ENCODE measurements at regions not wholly inside any gene's neighbourhood (a gene's known extent, or its start where the extent isn't known, plus 50 kb on each side); places are given as distances from the start of the nearest gene placed in this dataset.
A peak's percentile ranks its signal among the peaks of the same experiment; 100 is the strongest.

GRCh38 chr10:128451879-128452278, 325.7 kb upstream of the MKI67 start:
- H2AFZ ChIP-seq (replicated peaks): no peak overlapping the region
- no peaks in the 10 kb centered on the region for H3K9me3 ChIP-seq (ENCODE audit: low read depth)
- H3K4me2 ChIP-seq: no peak overlapping the region
- no peak overlapping the region for H3K4me3 ChIP-seq
- TF ChIP-seq EZH2 (IDR thresholded peaks at IDR 0.05) (no peak), EZH2phosphoT487 (IDR thresholded peaks at IDR 0.05) (no peak)
- TF ChIP-seq, protein P1, sequence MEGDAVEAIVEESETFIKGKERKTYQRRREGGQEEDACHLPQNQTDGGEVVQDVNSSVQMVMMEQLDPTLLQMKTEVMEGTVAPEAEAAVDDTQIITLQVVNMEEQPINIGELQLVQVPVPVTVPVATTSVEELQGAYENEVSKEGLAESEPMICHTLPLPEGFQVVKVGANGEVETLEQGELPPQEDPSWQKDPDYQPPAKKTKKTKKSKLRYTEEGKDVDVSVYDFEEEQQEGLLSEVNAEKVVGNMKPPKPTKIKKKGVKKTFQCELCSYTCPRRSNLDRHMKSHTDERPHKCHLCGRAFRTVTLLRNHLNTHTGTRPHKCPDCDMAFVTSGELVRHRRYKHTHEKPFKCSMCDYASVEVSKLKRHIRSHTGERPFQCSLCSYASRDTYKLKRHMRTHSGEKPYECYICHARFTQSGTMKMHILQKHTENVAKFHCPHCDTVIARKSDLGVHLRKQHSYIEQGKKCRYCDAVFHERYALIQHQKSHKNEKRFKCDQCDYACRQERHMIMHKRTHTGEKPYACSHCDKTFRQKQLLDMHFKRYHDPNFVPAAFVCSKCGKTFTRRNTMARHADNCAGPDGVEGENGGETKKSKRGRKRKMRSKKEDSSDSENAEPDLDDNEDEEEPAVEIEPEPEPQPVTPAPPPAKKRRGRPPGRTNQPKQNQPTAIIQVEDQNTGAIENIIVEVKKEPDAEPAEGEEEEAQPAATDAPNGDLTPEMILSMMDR (IDR thresholded peaks at IDR 0.05): no peak
- Mint-ChIP-seq H3K4me1 (no peaks in the 10 kb centered on the region), H3K36me3 (no peaks in the 10 kb centered on the region), H3K27ac (no peak overlapping the region), H3K9me3 (peaks cover 3% of the 10 kb centered on the region), H3K4me3 (no peak overlapping the region), H3K27me3 (ENCODE audit: insufficient read depth, low read depth) (peaks cover 10% of the 10 kb centered on the region)
- H3K36me3 ChIP-seq: no peaks in the 10 kb centered on the region
- H3K27me3 ChIP-seq: no peaks in the 10 kb centered on the region
- H3K4me1 ChIP-seq: no peaks in the 10 kb centered on the region
- H3K27ac ChIP-seq: no peak overlapping the region
- H3K79me2 ChIP-seq (ENCODE audit: low read depth): no peaks in the 10 kb centered on the region
- no peaks in the 10 kb centered on the region for H4K20me1 ChIP-seq (ENCODE audit: low read depth)
- no peak for DNase-seq (ENCODE audit: low spot score)
- no peak overlapping the region for H3K9ac ChIP-seq
- H3F3A ChIP-seq (ENCODE audit: low read depth): no peaks in the 10 kb centered on the region

DNA sequence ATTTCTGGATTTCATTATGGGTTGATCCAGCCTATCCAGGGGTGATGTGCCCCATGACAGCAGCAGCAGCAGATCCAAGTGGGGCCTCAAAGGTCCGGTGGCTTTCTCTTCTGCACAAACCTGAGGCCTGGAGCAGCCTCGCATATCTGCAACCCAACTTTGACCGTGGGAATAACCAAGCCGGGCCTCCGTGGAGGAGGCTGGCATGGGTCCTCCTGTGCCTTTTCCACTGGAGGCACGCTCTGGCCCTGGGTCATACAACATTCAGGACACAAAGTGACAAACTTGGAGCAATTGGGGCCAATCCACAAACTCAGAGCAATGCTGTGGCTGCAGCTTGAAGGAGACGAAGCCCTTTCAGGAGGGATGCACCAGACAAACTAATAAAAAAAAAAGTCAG, 330.0 kb upstream of the MKI67 start:
- H3K9me3 Mint-ChIP-seq: no peaks in the 10 kb centered on the region
- no peak overlapping the region for H3K4me3 Mint-ChIP-seq
- H3K36me3 ChIP-seq: no peaks in the 10 kb centered on the region
- TF ChIP-seq EZH2phosphoT487 (IDR thresholded peaks at IDR 0.05) (no peak), EZH2 (IDR thresholded peaks at IDR 0.05) (no peak)
- H3K27me3 Mint-ChIP-seq (ENCODE audit: insufficient read depth, low read depth): no peaks in the 10 kb centered on the region
- no peaks in the 10 kb centered on the region for H3F3A ChIP-seq (ENCODE audit: low read depth)
- no peaks in the 10 kb centered on the region for H3K27me3 ChIP-seq
- H4K20me1 ChIP-seq (ENCODE audit: low read depth): no peaks in the 10 kb centered on the region
- H3K79me2 ChIP-seq (ENCODE audit: low read depth): no peaks in the 10 kb centered on the region
- no peak overlapping the region for H3K27ac ChIP-seq
- H3K4me1 ChIP-seq: no peaks in the 10 kb centered on the region
- no peak overlapping the region for H3K4me3 ChIP-seq
- no peak overlapping the region for H2AFZ ChIP-seq (replicated peaks)
- no peak for DNase-seq (ENCODE audit: low spot score)
- H3K4me2 ChIP-seq: no peak overlapping the region
- H3K27ac Mint-ChIP-seq: no peak overlapping the region
- H3K36me3 Mint-ChIP-seq: no peaks in the 10 kb centered on the region
- H3K9ac ChIP-seq: no peak overlapping the region
- H3K4me1 Mint-ChIP-seq: peaks cover 13% of the 10 kb centered on the region
- H3K9me3 ChIP-seq (ENCODE audit: low read depth): no peaks in the 10 kb centered on the region

DNA sequence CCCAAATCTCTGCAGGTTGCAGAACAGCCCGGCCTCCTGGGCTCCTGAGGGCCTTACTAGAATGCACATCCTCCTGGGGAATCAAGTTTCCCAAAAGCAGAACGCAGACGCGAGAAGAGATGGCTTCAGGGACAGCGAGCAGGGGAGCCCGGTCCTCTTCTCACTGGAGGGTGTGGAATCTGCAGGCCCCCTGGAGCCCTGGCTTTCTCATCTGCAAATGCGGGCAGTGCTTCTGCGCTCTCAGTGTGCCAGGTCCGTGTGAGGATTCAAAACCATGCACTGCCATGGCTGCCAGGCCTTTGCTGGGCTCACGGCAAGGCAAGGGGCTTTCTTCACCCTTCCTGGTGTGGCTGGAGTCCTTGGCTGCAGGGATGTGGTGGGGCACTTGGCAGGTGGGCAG, 330.9 kb upstream of the MKI67 start:
- H3K27me3 ChIP-seq: no peaks in the 10 kb centered on the region
- no peak for DNase-seq (ENCODE audit: low spot score)
- no peak overlapping the region for H3K4me3 Mint-ChIP-seq
- no peaks in the 10 kb centered on the region for H3K79me2 ChIP-seq (ENCODE audit: low read depth)
- no peak overlapping the region for H3K4me2 ChIP-seq
- H3K27me3 Mint-ChIP-seq (ENCODE audit: insufficient read depth, low read depth): no peaks in the 10 kb centered on the region
- peaks cover 19% of the 10 kb centered on the region for H3K4me1 Mint-ChIP-seq
- TF ChIP-seq EZH2 (IDR thresholded peaks at IDR 0.05): no peak
- no peak for TF ChIP-seq EZH2phosphoT487 (IDR thresholded peaks at IDR 0.05)
- TF ChIP-seq, protein P1 (IDR thresholded peaks at IDR 0.05): no peak
- H3K4me1 ChIP-seq: no peaks in the 10 kb centered on the region
- H3K27ac ChIP-seq: no peak overlapping the region
- no peak overlapping the region for H2AFZ ChIP-seq (replicated peaks)
- no peaks in the 10 kb centered on the region for H4K20me1 ChIP-seq (ENCODE audit: low read depth)
- no peaks in the 10 kb centered on the region for H3K36me3 ChIP-seq
- H3F3A ChIP-seq (ENCODE audit: low read depth): no peaks in the 10 kb centered on the region
- no peaks in the 10 kb centered on the region for H3K9me3 ChIP-seq (ENCODE audit: low read depth)
- H3K27ac Mint-ChIP-seq: no peak overlapping the region
- H3K9ac ChIP-seq: no peak overlapping the region
- H3K36me3 Mint-ChIP-seq: no peaks in the 10 kb centered on the region
- no peaks in the 10 kb centered on the region for H3K9me3 Mint-ChIP-seq
- H3K4me3 ChIP-seq: no peak overlapping the region

DNA sequence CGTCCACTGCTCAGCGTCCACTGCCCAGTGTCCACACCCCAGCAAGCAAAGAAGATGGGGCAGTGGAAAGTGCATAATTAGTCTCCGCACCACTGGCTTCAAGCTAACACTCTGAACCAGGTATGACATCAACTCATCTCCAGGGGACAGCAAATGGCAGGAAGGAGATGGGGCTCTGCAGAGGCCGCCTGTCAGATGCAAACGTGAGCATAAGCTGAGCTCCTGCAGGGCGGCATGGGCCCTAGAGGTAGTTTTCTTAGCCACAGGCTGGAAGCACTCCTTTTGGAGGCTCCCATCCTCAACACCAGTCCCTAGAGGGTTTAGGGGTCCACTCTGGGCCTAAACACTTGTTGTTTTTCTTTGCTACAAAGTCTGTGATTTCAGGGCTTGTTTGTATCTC, 335.8 kb upstream of the MKI67 start:
- Histone ChIP-seq H3K9me3 (ENCODE audit: low read depth) (no peaks in the 10 kb centered on the region), H3K36me3 (no peaks in the 10 kb centered on the region), H3K9ac (no peak overlapping the region), H3K79me2 (ENCODE audit: low read depth) (no peaks in the 10 kb centered on the region), H3K4me3 (no peak overlapping the region), H3K4me2 (no peak overlapping the region), H3K27ac (no peak overlapping the region), H3F3A (ENCODE audit: low read depth) (no peaks in the 10 kb centered on the region), H3K27me3 (no peaks in the 10 kb centered on the region), H3K4me1 (no peaks in the 10 kb centered on the region), H4K20me1 (ENCODE audit: low read depth) (no peaks in the 10 kb centered on the region), H2AFZ (replicated peaks) (no peak overlapping the region)
- TF ChIP-seq EZH2phosphoT487 (IDR thresholded peaks at IDR 0.05) (no peak), EZH2 (IDR thresholded peaks at IDR 0.05) (no peak)
- TF ChIP-seq, protein P1 (IDR thresholded peaks at IDR 0.05): no peak
- peaks cover 26% of the 10 kb centered on the region for H3K4me1 Mint-ChIP-seq
- H3K9me3 Mint-ChIP-seq: peaks cover 5% of the 10 kb centered on the region
- H3K27ac Mint-ChIP-seq: peak overlapping the region; percentile 15
- H3K27me3 Mint-ChIP-seq (ENCODE audit: insufficient read depth, low read depth): peaks cover 2% of the 10 kb centered on the region
- no peak overlapping the region for H3K4me3 Mint-ChIP-seq
- H3K36me3 Mint-ChIP-seq: no peaks in the 10 kb centered on the region
- DNase-seq (ENCODE audit: low spot score): no peak
